Testis (tissue), 2 donors: ENCODE measurements at regions not wholly inside any gene's neighbourhood (a gene's known extent, or its start where the extent isn't known, plus 50 kb on each side); places are given as distances from the start of the nearest gene placed in this dataset.

Experiments used
- POLR2A ChIP-seq: fragments of 450-650 bp; IDR thresholded peaks from one replicate; pipeline ENCODE4 v1.6.1; 2017; ENCODE audit warnings: antibody characterized with exemption, mild to moderate bottlenecking, moderate library complexity
- TF ChIP-seq, protein P1 (sequence below), 3 experiments: fragments of 450-650 bp in 2 of 3; fragments of 200-600 bp in 1 of 3; sonication (generic) in 1 of 3; IDR thresholded peaks; one replicate each; pipeline ENCODE4 v1.5.1; 2016 to 2019; ENCODE audit warnings: antibody characterized with exemption in 3 of 3, mild to moderate bottlenecking in 2 of 3, moderate library complexity in 1 of 3

DNA sequence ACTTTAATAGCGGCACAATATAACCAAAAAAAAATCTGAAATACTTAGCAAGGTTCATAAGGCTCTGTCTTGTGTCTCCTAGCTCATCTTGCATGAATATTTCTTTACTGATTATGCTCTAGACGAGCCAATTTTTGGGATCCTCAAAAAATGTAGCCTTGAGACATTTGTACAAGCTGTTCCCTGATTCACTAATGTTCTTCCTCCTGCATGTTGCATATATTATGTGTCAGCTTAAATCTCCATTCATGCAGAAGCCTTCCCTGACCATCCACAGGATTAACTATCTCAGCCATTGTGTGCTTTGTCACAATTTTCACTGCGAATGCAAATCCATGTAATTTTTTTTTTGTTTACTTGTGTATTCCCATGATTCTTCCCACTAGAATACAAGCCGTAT is 594.0 kb upstream of the VRK2 start:
- TF ChIP-seq, protein P1, sequence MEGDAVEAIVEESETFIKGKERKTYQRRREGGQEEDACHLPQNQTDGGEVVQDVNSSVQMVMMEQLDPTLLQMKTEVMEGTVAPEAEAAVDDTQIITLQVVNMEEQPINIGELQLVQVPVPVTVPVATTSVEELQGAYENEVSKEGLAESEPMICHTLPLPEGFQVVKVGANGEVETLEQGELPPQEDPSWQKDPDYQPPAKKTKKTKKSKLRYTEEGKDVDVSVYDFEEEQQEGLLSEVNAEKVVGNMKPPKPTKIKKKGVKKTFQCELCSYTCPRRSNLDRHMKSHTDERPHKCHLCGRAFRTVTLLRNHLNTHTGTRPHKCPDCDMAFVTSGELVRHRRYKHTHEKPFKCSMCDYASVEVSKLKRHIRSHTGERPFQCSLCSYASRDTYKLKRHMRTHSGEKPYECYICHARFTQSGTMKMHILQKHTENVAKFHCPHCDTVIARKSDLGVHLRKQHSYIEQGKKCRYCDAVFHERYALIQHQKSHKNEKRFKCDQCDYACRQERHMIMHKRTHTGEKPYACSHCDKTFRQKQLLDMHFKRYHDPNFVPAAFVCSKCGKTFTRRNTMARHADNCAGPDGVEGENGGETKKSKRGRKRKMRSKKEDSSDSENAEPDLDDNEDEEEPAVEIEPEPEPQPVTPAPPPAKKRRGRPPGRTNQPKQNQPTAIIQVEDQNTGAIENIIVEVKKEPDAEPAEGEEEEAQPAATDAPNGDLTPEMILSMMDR (IDR thresholded peaks at IDR 0.05): no peak
- no peak for TF ChIP-seq POLR2A
